ENCODE measurements at regions not wholly inside any gene's neighbourhood (a gene's known extent, or its start where the extent isn't known, plus 50 kb on each side); places are given as distances from the start of the nearest gene placed in this dataset.

DNA sequence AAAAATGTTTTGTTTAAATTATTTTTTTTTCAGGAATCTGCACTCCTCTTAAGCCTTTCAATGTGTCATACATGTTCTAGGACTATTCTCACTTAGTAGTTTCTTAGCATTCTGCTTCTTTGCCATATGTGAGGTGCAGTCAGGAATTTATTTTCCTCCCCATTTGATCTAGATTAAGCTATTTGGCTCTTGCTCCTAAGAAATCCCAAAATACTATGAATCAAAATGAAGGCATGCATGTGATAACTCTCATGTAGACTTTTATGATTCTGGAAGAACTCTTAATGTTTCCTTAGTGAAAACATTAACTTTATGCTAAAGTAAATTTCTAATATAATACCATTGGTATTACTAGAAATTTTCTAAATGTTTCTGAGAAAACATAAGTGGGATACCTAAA is 664.5 kb downstream of the RAPGEF2 start:
- Histone ChIP-seq H3K36me3 (no peaks in the 10 kb centered on the region), H3K27me3 (replicated peaks; ENCODE audit: insufficient read depth) (no peaks in the 10 kb centered on the region), H3K9me3 (no peaks in the 10 kb centered on the region), H3K27ac (no peak overlapping the region), H3K4me1 (ENCODE audit: control insufficient read depth in 1 of 2, low read depth in 2 of 2) (no peaks in the 10 kb centered on the region), H3K4me3 (no peak overlapping the region)
- DNase-seq (ENCODE audit: low spot score): no peak
- no peak for ATAC-seq (ENCODE audit: insufficient number of reproducible peaks, low FRiP score, low read depth)
- TF ChIP-seq CTCF (IDR thresholded peaks at IDR 0.05): no peak

DNA sequence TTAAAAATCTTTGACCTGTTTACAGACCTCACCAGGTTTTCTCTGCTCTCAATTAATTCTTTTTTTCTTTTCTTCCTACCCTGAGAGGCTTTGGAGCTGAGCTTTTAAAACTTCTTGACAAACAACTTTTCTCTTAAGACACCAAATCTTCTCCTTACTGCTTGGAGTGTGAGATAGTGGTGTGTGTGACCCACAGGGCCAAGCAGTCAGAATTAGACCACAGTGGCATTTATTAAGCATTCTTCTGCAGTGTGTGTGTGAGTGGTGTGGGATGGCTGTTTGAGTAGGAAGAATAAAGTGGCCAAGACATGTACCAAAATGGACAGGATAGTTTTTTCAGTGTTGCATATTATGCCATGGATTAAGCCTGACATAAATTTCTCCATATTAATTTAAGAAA is 665.1 kb downstream of the RAPGEF2 start:
- TF ChIP-seq CTCF (IDR thresholded peaks at IDR 0.05): no peak
- no peak overlapping the region for H3K27ac ChIP-seq
- no peak for ATAC-seq (ENCODE audit: insufficient number of reproducible peaks, low FRiP score, low read depth)
- no peak for DNase-seq (ENCODE audit: low spot score)
- no peaks in the 10 kb centered on the region for H3K36me3 ChIP-seq
- H3K4me3 ChIP-seq: no peak overlapping the region
- no peaks in the 10 kb centered on the region for H3K9me3 ChIP-seq
- no peaks in the 10 kb centered on the region for H3K4me1 ChIP-seq (ENCODE audit: control insufficient read depth in 1 of 2, low read depth in 2 of 2)
- H3K27me3 ChIP-seq (replicated peaks; ENCODE audit: insufficient read depth): no peaks in the 10 kb centered on the region

GRCh38 chr4:159770401-159770800 is 667.5 kb downstream of the RAPGEF2 start:
- no peak for DNase-seq (ENCODE audit: low spot score)
- Histone ChIP-seq H3K4me3 (no peak overlapping the region), H3K9me3 (no peaks in the 10 kb centered on the region), H3K4me1 (ENCODE audit: control insufficient read depth in 1 of 2, low read depth in 2 of 2) (no peaks in the 10 kb centered on the region), H3K36me3 (no peaks in the 10 kb centered on the region), H3K27ac (no peak overlapping the region), H3K27me3 (replicated peaks; ENCODE audit: insufficient read depth) (no peaks in the 10 kb centered on the region)
- ATAC-seq (ENCODE audit: insufficient number of reproducible peaks, low FRiP score, low read depth): no peak
- no peak for TF ChIP-seq CTCF (IDR thresholded peaks at IDR 0.05)

DNA sequence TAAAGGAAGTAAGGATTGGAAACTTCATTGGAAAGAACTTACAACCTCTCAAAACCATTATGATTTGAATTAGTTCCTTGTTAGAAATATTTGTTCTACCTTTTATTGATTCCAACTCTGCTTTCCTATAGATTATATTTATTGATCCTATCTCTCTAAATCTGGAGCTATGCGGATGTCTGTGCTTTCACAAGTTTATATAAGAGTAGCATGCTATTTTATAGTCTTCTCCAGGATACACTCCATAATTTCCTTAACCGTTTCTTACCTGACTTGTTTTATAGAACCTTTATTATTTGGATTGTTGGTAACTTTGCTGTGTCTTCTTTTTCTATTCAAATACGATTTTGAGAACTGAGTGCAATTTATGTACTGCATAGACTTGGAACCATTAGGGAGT is 668.1 kb downstream of the RAPGEF2 start:
- Histone ChIP-seq H3K9me3 (no peaks in the 10 kb centered on the region), H3K36me3 (no peaks in the 10 kb centered on the region), H3K27ac (no peak overlapping the region), H3K4me1 (ENCODE audit: control insufficient read depth in 1 of 2, low read depth in 2 of 2) (no peaks in the 10 kb centered on the region), H3K4me3 (no peak overlapping the region), H3K27me3 (replicated peaks; ENCODE audit: insufficient read depth) (no peaks in the 10 kb centered on the region)
- DNase-seq (ENCODE audit: low spot score): no peak
- ATAC-seq (ENCODE audit: insufficient number of reproducible peaks, low FRiP score, low read depth): no peak
- TF ChIP-seq CTCF (IDR thresholded peaks at IDR 0.05): no peak

- no peaks in the 10 kb centered on the region for H3K27me3 ChIP-seq (replicated peaks; ENCODE audit: insufficient read depth)
- no peak overlapping the region for H3K27ac ChIP-seq
- no peaks in the 10 kb centered on the region for H3K4me1 ChIP-seq (ENCODE audit: control insufficient read depth in 1 of 2, low read depth in 2 of 2)
- no peaks in the 10 kb centered on the region for H3K9me3 ChIP-seq
- ATAC-seq (ENCODE audit: insufficient number of reproducible peaks, low FRiP score, low read depth): no peak
- H3K4me3 ChIP-seq: no peak overlapping the region
- no peaks in the 10 kb centered on the region for H3K36me3 ChIP-seq
- no peak for DNase-seq (ENCODE audit: low spot score)
- TF ChIP-seq CTCF (IDR thresholded peaks at IDR 0.05): no peak
Observed at GRCh38 chr4:159776961-159777360, 674.1 kb downstream of the RAPGEF2 start.

All from thoracic aorta (tissue), 2 donors.